ENCODE measurements at regions not wholly inside any gene's neighbourhood (a gene's known extent, or its start where the extent isn't known, plus 50 kb on each side); places are given as distances from the start of the nearest gene placed in this dataset.

- no peak for TF ChIP-seq REST (IDR thresholded peaks at IDR 0.05; ENCODE audit: unreplicated experiment)
- TF ChIP-seq EZH2 (IDR thresholded peaks at IDR 0.05; ENCODE audit: low read depth, unreplicated experiment): no peak
- TF ChIP-seq CTCF (conservative IDR thresholded peaks at IDR 0.05; ENCODE audit: low read depth in 2 of 2): peak in 1 of 2 experiments; percentile 27; a peak in 2 of 4 replicates
- TF ChIP-seq STAT1 (IDR thresholded peaks at IDR 0.05; ENCODE audit: unreplicated experiment): no peak
- TF ChIP-seq JUNB (IDR thresholded peaks at IDR 0.05; ENCODE audit: unreplicated experiment): no peak
- no peak for TF ChIP-seq POLR2AphosphoS5 (IDR thresholded peaks at IDR 0.05; ENCODE audit: low read depth)
- TF ChIP-seq ETS1 (IDR thresholded peaks at IDR 0.05): no peak
- TF ChIP-seq EZH2phosphoT487 (IDR thresholded peaks at IDR 0.05; ENCODE audit: unreplicated experiment): no peak
- TF ChIP-seq CREB1 (CRISPR knock-in tag; IDR thresholded peaks at IDR 0.05; ENCODE audit: low read depth): no peak
- TF ChIP-seq NANOG (IDR thresholded peaks at IDR 0.05; ENCODE audit: borderline replicate concordance): no peak
- TF ChIP-seq ZNF114 (CRISPR knock-in tag; IDR thresholded peaks at IDR 0.05): no peak
Observed at GRCh38 chr6:101163611-101164010, 229.9 kb upstream of the GRIK2 start.
